ENCODE measurements at regions not wholly inside any gene's neighbourhood (a gene's known extent, or its start where the extent isn't known, plus 50 kb on each side); places are given as distances from the start of the nearest gene placed in this dataset.
"Not testable (repeated sequence)": the region's sequence is repeated elsewhere in the genome, so short reads cannot be mapped to it uniquely, and the experiment has no call there.

DNA sequence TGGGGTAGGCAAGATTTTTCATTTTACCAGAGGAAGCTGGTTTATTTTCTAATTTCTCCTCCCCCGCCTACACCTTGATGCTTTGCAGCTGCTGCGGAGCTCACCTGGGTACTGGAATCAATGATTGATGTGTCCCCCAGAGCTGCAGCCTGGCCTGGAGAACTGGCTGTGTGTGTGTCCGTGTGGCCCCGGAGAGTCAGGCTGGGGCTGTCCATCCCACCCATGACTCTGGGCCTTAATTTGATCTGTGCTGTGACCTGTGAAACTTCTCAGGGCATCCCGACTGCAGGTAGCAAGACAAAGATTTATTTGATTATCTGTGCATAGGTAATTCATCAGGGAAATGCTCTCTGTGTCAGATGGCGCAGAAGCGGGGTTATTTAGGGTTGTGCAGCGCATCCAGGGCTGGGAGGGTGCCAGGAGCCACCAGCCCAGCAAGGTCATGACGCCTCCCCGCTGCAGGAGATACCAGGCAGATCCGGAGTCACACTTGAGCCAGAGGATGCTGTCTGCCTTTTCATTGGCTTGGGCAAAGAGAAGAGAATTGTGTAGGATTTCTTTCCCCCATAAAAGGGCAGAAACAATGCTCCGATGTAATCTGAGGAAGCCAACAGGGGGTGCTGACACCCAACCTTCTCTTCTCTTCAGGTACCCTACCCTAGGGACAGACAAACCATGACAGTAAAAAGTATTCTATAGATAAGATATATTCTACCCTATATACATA, 346.6 kb downstream of the TSHZ3 start:
- ChIA-PET POLR2A (no interaction called here), CTCF (no interaction called here)
- H3K36me3 Mint-ChIP-seq (ENCODE audit: low read depth) = no peaks in the 10 kb centered on the region
- H3K4me1 Mint-ChIP-seq = no peaks in the 10 kb centered on the region
- H3K4me3 Mint-ChIP-seq = no peak overlapping the region
- no peak for DNase-seq
- no peaks in the 10 kb centered on the region for H3K27me3 Mint-ChIP-seq
- no peak overlapping the region for H3K27ac Mint-ChIP-seq
- H3K9me3 Mint-ChIP-seq = peaks cover 8% of the 10 kb centered on the region

DNA sequence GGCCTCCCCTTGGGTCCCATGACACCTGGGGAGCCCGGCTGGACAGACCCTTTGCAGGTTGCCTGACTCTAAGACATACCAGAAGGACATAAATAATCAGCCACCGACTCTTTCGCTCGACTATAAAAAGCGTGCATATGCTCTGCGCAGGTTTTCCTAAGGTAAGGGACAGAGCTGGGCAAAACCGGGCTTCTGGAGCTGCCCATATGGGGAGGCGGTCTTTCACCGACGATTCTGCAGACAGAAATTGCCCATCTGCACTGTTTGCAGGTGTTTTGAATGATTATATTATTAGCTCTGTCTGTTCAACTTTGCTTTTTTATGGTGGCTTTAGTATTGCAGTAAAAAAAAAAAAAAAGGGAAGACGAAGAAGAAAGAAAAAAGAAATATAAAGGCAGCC, 347.2 kb downstream of the TSHZ3 start:
- DNase-seq = no peak
- POLR2A ChIA-PET = no interaction called here
- Mint-ChIP-seq H3K9me3 (peaks cover 6% of the 10 kb centered on the region), H3K36me3 (ENCODE audit: low read depth) (no peaks in the 10 kb centered on the region), H3K4me3 (no peak overlapping the region), H3K27me3 (no peaks in the 10 kb centered on the region), H3K27ac (no peak overlapping the region), H3K4me1 (no peaks in the 10 kb centered on the region)
- CTCF ChIA-PET = no interaction called here

DNA sequence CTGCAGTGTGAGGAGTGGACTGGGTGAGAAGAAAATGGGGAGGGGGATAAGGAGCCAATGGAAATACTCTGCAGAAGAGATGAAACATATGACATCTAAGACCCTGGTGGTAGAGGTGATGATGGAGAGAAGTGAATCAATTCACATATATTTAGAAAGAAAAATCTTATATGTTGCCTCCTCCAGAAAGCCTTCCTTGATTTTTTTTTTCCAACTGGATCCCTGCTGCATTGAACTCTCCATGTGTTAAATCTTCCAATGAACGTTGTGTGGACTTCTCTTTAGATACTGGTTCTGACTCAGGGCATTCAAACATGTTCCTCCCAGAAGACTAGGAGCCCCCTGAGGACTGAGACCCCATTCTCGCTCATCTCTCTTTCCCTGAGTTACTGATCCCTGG, 348.3 kb downstream of the TSHZ3 start:
- DNase-seq = no peak
- ChIA-PET POLR2A (no interaction called here), CTCF (no interaction called here)

DNA sequence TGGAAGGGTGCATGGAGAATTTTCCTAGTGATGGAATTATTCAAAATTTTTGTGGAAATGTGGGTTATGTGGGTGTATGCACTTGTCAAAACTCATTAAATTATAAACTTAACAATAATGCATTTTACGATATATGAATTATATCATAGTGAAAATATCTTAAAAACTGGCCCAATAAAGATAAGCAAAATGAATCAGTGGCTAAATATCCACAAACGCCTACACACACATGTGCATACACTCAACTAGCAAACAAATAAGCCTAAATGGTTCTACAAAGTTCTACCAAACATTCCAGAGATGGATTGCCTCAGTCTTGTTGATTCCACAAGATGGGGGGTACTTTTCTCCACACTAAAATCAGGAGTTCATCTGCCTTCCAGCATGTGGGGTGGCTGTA, 349.5 kb downstream of the TSHZ3 start:
- H3K27ac Mint-ChIP-seq = no peak overlapping the region
- no peak for DNase-seq
- no peaks in the 10 kb centered on the region for H3K27me3 Mint-ChIP-seq
- no peak overlapping the region for H3K4me3 Mint-ChIP-seq
- CTCF ChIA-PET = no interaction called here
- H3K9me3 Mint-ChIP-seq = no peaks in the 10 kb centered on the region
- no peaks in the 10 kb centered on the region for H3K36me3 Mint-ChIP-seq (ENCODE audit: low read depth)
- H3K4me1 Mint-ChIP-seq = no peaks in the 10 kb centered on the region
- POLR2A ChIA-PET = no interaction called here

More for the DNA sequence above, 348.3 kb downstream of the TSHZ3 start:
- Mint-ChIP-seq H3K4me3 (no peak overlapping the region), H3K27ac (no peak overlapping the region), H3K4me1 (no peaks in the 10 kb centered on the region), H3K27me3 (no peaks in the 10 kb centered on the region), H3K36me3 (ENCODE audit: low read depth) (no peaks in the 10 kb centered on the region), H3K9me3 (peaks cover 3% of the 10 kb centered on the region)

DNA sequence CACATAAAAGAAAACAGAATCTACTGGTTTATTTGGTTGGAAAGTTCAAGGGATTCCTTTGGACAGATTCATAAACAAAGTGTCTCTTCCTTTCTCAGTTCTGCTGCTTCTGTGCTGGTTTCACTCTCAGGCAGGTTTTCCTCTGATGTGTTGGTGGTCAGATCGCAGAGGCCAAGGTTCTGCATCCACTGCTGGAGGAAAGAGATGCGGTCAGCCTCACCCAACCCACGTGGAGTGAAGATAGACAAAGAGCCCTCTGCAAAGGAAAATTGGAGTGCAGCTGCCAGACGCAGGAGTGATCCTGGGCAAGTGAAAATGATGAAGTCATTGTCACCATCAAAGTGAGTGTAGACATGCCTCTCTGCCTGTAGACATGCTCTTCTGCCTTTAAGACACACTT, 352.0 kb downstream of the TSHZ3 start:
- H3K4me1 Mint-ChIP-seq = no peaks in the 10 kb centered on the region
- no peaks in the 10 kb centered on the region for H3K27me3 Mint-ChIP-seq
- H3K27ac Mint-ChIP-seq = no peak overlapping the region
- ChIA-PET POLR2A (no interaction called here), CTCF (no interaction called here)
- H3K36me3 Mint-ChIP-seq (ENCODE audit: low read depth) = no peaks in the 10 kb centered on the region
- H3K4me3 Mint-ChIP-seq = no peak overlapping the region
- H3K9me3 Mint-ChIP-seq = no peaks in the 10 kb centered on the region
- DNase-seq = no peak

DNA sequence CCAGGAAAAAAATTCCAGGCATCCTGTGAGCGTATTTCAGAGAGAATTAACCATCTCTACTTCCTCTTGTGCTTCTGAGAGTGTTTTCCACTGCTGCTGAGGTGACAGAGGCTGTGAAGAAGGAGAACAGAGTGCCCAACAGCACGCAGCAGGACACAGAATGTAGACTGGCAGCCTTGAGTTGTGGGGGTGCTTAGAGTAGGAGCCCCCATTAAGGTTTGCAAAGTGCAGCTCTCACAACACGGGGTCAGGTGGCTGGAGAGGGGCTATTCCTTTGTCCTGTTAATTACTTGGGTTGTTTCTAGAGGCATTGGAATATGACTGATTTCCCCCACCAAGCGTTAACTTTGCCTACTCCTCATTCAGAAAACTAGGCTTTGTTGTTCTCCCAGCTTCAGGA, 370.6 kb downstream of the TSHZ3 start:
- Mint-ChIP-seq H3K4me1 (no peaks in the 10 kb centered on the region), H3K9me3 (no peaks in the 10 kb centered on the region), H3K36me3 (ENCODE audit: low read depth) (no peaks in the 10 kb centered on the region), H3K27me3 (no peaks in the 10 kb centered on the region), H3K4me3 (no peak overlapping the region), H3K27ac (no peak overlapping the region)
- POLR2A ChIA-PET = no interaction called here
- DNase-seq = no peak
- CTCF ChIA-PET = interaction anchor here (0.5 kb wide), 1 partner anchor 252 kb away, joined by 3 read pairs; no protein-coding TSS in a partner anchor

DNA sequence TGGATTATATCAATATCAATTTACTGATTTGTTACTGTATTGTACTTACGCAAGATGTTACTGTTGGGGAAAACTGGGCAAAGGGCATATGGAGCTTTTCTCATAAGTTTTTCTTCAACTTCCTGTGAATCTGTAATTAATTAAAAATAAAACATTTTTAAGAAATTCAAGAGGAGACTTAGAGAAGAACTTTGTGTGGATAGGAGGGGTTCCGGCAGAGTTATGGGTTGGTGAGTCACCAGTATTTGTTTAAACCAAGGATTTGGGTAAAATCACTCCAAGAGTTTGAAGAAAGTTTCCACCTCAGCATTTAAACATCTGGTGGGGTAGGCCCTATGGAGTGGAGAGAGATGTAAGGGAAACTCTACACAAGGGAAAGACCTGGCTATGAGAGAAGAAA, 379.6 kb downstream of the TSHZ3 start:
- ChIA-PET POLR2A (no interaction called here), CTCF (no interaction called here)
- Mint-ChIP-seq H3K9me3 (peaks cover 3% of the 10 kb centered on the region), H3K4me3 (no peak overlapping the region), H3K4me1 (no peaks in the 10 kb centered on the region), H3K27me3 (no peaks in the 10 kb centered on the region), H3K27ac (no peak overlapping the region), H3K36me3 (ENCODE audit: low read depth) (no peaks in the 10 kb centered on the region)
- no peak for DNase-seq

DNA sequence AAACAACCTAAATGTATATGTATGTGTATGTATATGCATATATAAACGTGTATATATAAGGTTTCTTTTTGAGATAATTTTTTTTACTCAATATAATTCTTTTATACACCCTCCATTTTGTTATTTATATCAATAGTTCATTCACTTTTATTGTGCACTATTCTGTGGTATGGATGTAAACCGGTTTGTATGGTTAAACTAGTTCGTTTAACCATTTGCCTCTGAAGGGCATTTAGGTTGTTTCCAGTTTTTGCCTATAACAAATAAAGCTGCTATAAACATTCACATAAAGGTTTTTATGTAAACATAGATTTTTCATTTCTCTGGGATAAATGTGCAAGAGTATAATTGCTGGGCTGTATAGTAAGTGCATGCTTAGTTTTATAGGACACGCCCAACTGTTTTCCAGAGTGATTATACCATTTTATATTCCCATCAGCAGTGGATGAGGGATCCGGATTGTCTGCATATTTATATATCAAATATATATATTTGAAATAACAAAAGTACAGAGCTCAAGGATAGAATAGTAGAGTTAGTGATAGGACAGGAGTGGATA, 380.3 kb downstream of the TSHZ3 start:
- DNase-seq = no peak
- peaks cover 6% of the 10 kb centered on the region for H3K9me3 Mint-ChIP-seq
- H3K27me3 Mint-ChIP-seq = no peaks in the 10 kb centered on the region
- ChIA-PET CTCF (no interaction called here), POLR2A (no interaction called here)
- no peak overlapping the region for H3K27ac Mint-ChIP-seq
- H3K4me1 Mint-ChIP-seq = no peaks in the 10 kb centered on the region
- no peak overlapping the region for H3K4me3 Mint-ChIP-seq
- no peaks in the 10 kb centered on the region for H3K36me3 Mint-ChIP-seq (ENCODE audit: low read depth)

DNA sequence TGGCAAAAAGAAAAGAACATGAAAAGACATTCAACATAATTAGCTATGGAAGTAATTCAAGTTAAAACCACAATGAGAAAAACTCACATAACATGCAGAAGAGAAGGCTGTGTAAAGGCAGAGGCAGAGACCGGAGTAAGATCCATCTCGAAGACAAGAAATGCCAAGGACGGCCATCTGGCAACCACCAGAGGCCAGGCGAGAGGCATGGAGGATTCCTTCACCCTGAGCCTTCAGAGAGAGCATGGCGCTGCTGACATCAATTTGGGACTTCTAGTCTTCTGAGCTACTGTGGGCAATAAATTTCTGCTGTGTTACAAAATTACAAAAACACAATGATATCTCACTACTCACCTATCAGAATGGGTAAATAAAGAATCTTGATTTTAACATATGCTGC, 381.0 kb downstream of the TSHZ3 start:
- Mint-ChIP-seq H3K27ac (no peak overlapping the region), H3K27me3 (no peaks in the 10 kb centered on the region), H3K36me3 (ENCODE audit: low read depth) (no peaks in the 10 kb centered on the region), H3K4me3 (no peak overlapping the region), H3K4me1 (no peaks in the 10 kb centered on the region), H3K9me3 (peaks cover 7% of the 10 kb centered on the region)
- POLR2A ChIA-PET = no interaction called here
- CTCF ChIA-PET = no interaction called here
- no peak for DNase-seq

DNA sequence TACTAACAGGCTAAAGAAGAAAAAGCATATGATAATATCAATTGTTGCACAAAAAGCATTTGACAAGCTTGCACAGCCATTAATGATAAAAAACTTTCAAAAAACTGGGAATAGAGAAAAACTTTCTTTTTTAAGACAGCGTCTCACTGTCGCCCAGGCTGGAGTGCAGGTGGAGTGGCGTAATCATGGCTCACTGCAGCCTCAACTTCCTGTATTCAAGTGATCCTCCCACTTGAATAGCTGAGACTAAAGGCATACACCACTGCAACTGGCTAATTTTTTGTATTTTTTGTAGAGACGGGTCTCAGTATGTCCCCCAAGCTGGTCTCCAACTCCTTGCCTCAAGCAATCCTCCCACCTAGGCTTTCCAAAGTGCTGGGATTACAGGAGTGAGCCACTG, 382.8 kb downstream of the TSHZ3 start:
- H3K36me3 Mint-ChIP-seq (ENCODE audit: low read depth) = no peaks in the 10 kb centered on the region

DNA sequence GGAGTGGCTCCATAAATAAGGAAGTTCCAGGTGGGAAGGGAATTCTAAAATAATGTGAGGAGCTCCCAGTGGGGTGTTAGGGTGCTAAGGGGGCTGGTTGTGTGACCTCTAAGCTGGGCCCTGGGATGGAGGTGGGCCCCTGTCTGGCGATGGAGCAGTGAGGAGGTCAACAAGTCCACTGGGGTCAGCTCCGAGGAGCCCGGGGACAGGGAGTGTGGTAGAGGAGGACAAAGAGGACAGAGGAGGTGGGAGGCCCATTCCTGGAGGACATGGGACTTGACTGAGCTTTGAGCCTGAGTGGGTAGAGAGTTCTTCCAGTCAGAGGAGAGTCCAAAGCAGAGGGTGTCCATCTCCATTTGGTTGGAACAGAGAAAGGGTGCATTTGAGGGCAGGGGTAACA, 390.2 kb downstream of the TSHZ3 start:
- POLR2A ChIA-PET = no interaction called here
- Mint-ChIP-seq H3K9me3 (peaks cover 3% of the 10 kb centered on the region), H3K4me3 (no peak overlapping the region), H3K27me3 (no peaks in the 10 kb centered on the region), H3K36me3 (ENCODE audit: low read depth) (no peaks in the 10 kb centered on the region), H3K4me1 (no peaks in the 10 kb centered on the region), H3K27ac (no peak overlapping the region)
- CTCF ChIA-PET = no interaction called here
- no peak for DNase-seq

More for the DNA sequence above, 382.8 kb downstream of the TSHZ3 start:
- no peak overlapping the region for H3K27ac Mint-ChIP-seq
- CTCF ChIA-PET = no interaction called here
- POLR2A ChIA-PET = no interaction called here
- H3K4me1 Mint-ChIP-seq = no peaks in the 10 kb centered on the region
- H3K9me3 Mint-ChIP-seq = peaks cover 9% of the 10 kb centered on the region
- no peak for DNase-seq
- no peak overlapping the region for H3K4me3 Mint-ChIP-seq
- H3K27me3 Mint-ChIP-seq = no peaks in the 10 kb centered on the region

DNA sequence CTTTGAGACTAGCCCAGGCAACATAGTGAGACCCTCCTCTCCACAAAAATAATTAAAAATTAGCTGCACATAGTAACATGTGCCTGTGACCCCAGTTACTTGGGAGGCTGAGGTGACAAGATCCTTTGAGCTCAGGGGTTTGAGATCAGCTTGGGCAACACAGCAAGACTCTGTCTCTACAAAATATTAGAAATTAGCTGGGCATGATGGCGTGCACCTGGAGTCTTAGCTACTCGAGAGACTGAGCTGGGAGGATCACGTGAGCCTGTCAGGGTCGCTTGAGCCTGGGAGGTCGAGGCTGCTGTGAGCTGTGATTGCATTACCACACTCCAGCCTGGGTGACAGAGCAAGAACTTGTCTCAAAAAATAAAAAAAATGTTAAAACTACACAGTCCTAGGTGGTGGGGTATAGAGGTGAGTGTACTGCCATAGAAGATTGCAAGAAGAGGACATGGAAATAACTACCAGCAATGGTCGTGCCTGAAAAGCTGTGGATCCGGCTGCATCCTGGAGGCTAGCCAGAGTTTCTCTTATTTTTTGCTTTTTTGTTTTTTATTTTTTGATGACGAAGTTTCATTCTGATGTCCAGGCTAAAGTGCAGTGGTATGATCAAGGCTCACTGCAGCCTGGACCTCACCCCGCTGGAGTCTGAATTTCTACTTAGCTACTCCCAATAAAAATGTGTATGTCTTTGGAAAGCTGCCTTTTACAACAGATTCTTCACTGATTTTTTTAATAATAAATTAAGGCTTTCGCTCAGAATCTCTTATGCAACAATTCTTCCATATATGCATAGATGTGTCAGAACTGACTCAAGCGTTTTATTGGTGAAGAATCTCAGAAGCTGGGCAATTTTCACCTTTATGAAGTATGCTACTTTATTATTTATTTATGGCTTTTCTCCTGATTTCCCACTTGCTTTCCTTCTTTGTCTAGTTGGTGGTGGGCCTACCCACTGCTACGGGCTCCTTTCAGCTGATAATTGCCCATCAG, 393.8 kb downstream of the TSHZ3 start:
- H3K27me3 Mint-ChIP-seq = no peaks in the 10 kb centered on the region
- no peaks in the 10 kb centered on the region for H3K9me3 Mint-ChIP-seq
- H3K4me1 Mint-ChIP-seq = no peaks in the 10 kb centered on the region
- CTCF ChIA-PET = no interaction called here
- H3K4me3 Mint-ChIP-seq = no peak overlapping the region
- no peak for DNase-seq
- no peaks in the 10 kb centered on the region for H3K36me3 Mint-ChIP-seq (ENCODE audit: low read depth)
- POLR2A ChIA-PET = no interaction called here
- H3K27ac Mint-ChIP-seq = no peak overlapping the region

DNA sequence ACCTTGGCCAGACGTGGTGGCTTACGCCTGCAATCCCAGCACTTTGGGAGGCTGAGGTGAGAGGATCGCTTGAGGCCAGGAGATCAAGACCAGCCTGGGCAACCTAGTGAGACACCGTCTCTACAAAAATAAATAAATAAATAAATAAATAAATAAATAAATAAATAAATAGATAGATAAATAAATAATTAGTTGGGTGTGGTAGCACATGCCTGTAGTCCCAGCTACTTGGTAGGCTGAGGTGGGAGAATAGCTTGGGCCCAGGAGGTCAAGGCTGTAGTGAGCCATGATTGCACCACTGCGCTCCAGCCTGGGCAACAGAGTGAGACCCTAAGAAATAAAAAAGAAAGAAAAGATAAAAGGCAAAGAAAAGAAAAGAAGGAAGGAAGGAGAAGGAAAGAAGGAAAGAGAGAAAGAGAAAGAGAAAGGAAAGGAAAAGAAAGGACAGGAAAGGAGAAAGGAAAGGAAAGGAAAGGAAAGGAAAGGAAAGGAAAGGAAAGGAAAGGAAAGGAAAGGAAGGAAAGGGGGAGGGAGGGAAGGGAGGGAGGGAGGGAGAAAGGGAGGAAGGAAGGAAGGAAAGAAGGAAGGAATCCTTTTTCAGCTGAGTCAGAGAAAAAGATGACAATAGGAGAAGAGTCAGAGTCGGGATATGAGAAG, 404.8 kb downstream of the TSHZ3 start:
- H3K4me3 Mint-ChIP-seq; H3K27ac Mint-ChIP-seq; H3K27me3 Mint-ChIP-seq; DNase-seq; CTCF ChIA-PET; H3K4me1 Mint-ChIP-seq; H3K36me3 Mint-ChIP-seq (ENCODE audit: low read depth); POLR2A ChIA-PET; H3K9me3 Mint-ChIP-seq: not testable (repeated sequence)
